IMR-90 (cell line): ENCODE measurements at regions not wholly inside any gene's neighbourhood (a gene's known extent, or its start where the extent isn't known, plus 50 kb on each side); places are given as distances from the start of the nearest gene placed in this dataset.
"Not testable (repeated sequence)": the region's sequence is repeated elsewhere in the genome, so short reads cannot be mapped to it uniquely, and the experiment has no call there.

Source experiments
- ATAC-seq: fragments of 200-7000 bp; cut with Tn5 transposase; 2 replicates; pipeline ENCODE4 v1.9.1; 2020; ENCODE audit warnings: low read depth, mild to moderate bottlenecking, moderate library complexity
- BruUV-seq: library from RNA; stranded (reverse); fragments of 400-500 nt; replicated peaks from 2 replicates; lab custom pipeline; 2021; lab: Mats Ljungman, UMichigan
- CTCF ChIA-PET: fragments of 300-600 bp; formaldehyde crosslinking; extraction: SDS; loops from one replicate; lab custom pipeline; 2021; ENCODE audit warnings: antibody characterized with exemption; lab: Yijun Ruan, JAX
- POLR2A ChIA-PET: fragments of 300-600 bp; sonication (Branson Sonifier 250); formaldehyde crosslinking; loops from one replicate; lab custom pipeline; 2022; ENCODE audit warnings: antibody characterized with exemption; ENCODE audit not compliant: unreplicated experiment; lab: Charles Lee
- DNase-seq: peaks from one replicate; pipeline ENCODE4 v3.0.0; 2013
- H2AFZ ChIP-seq: replicated peaks from 2 replicates; pipeline ENCODE3; 2013; ENCODE audit warnings: low read length, mild to moderate bottlenecking; ENCODE audit not compliant: poor library complexity
- H2AK5ac ChIP-seq: 2 replicates; pipeline ENCODE4 v1.6.1; 2013; ENCODE audit warnings: low read depth, low read length, inconsistent platforms
- H2AK9ac ChIP-seq: replicated peaks from 2 replicates; pipeline ENCODE3; 2013; ENCODE audit warnings: mild to moderate bottlenecking, low read depth, low read length, moderate library complexity; ENCODE audit not compliant: poor library complexity
- H2BK120ac ChIP-seq: 2 replicates; pipeline ENCODE4 v1.6.1; 2013; ENCODE audit warnings: low read depth, low read length, inconsistent platforms
- H2BK15ac ChIP-seq: 3 replicates; pipeline ENCODE4 v1.6.1; 2013; ENCODE audit warnings: low read depth, low read length, inconsistent platforms
- H2BK20ac ChIP-seq: 2 replicates; pipeline ENCODE4 v1.6.1; 2013; ENCODE audit warnings: low read depth, mild to moderate bottlenecking, inconsistent platforms, low read length, moderate library complexity
- H2BK5ac ChIP-seq: 2 replicates; pipeline ENCODE4 v1.6.1; 2013; ENCODE audit warnings: mild to moderate bottlenecking, low read depth, low read length, inconsistent platforms; ENCODE audit not compliant: poor library complexity, severe bottlenecking
- H3K14ac ChIP-seq: replicated peaks from 2 replicates; pipeline ENCODE4 v1.6.1; 2013; ENCODE audit warnings: low read depth, low read length, inconsistent platforms
- H3K18ac ChIP-seq: 2 replicates; pipeline ENCODE4 v1.6.1; 2013; ENCODE audit warnings: low read depth, low read length, control low read depth
- H3K23ac ChIP-seq: 2 replicates; pipeline ENCODE4 v1.6.1; 2013; ENCODE audit warnings: low read depth, low read length, inconsistent platforms
- H3K27ac ChIP-seq: 2 replicates; pipeline ENCODE4 v1.5.1; 2013; ENCODE audit warnings: mild to moderate bottlenecking, control low read depth, low read length; ENCODE audit not compliant: insufficient read depth
- H3K27me3 ChIP-seq: 2 replicates; pipeline ENCODE4 v1.6.1; 2013; ENCODE audit warnings: low read length; ENCODE audit not compliant: control insufficient read depth, insufficient read depth
- H3K36me3 ChIP-seq: 2 replicates; pipeline ENCODE4 v1.6.1; 2013; ENCODE audit warnings: low read length, mixed read lengths; ENCODE audit not compliant: control insufficient read depth, insufficient read depth
- H3K4ac ChIP-seq: 2 replicates; pipeline ENCODE4 v1.6.1; 2013; ENCODE audit warnings: low read depth, low read length, inconsistent platforms
- H3K4me1 ChIP-seq: 2 replicates; pipeline ENCODE4 v1.6.1; 2013; ENCODE audit warnings: low read length, mixed read lengths; ENCODE audit not compliant: control insufficient read depth, insufficient read depth
- H3K4me2 ChIP-seq: 2 replicates; pipeline ENCODE4 v1.6.1; 2013; ENCODE audit warnings: low read depth, mild to moderate bottlenecking, control low read depth, low read length, moderate library complexity
- H3K4me3 ChIP-seq: 2 replicates; pipeline ENCODE4 v1.5.1; 2013; ENCODE audit warnings: low read depth, mild to moderate bottlenecking, control low read depth, low read length, moderate library complexity; ENCODE audit not compliant: insufficient read depth
- H3K56ac ChIP-seq: 2 replicates; pipeline ENCODE4 v1.6.1; 2013; ENCODE audit warnings: low read length, inconsistent platforms; ENCODE audit not compliant: insufficient read depth; ENCODE audit errors: extremely low read depth
- H3K79me1 ChIP-seq, 2 experiments: 2 replicates each; pipeline ENCODE4 v1.6.1; 2013; ENCODE audit warnings: low read length in 2 of 2, inconsistent platforms in 1 of 2, low read depth in 1 of 2
- H3K9ac ChIP-seq: 2 replicates; pipeline ENCODE4 v1.6.1; 2013; ENCODE audit warnings: low read depth, low read length, control low read depth
- H3K9me1 ChIP-seq: 2 replicates; pipeline ENCODE4 v1.6.1; 2013; ENCODE audit warnings: low read length, inconsistent platforms; ENCODE audit not compliant: insufficient read depth
- H3K9me3 ChIP-seq: 2 replicates; pipeline ENCODE4 v1.6.1; 2013; ENCODE audit warnings: low read length; ENCODE audit not compliant: control insufficient read depth, insufficient read depth
- H4K20me1 ChIP-seq: 2 replicates; pipeline ENCODE4 v1.6.1; 2013; ENCODE audit warnings: low read length, inconsistent platforms; ENCODE audit not compliant: insufficient read depth
- H4K5ac ChIP-seq: 2 replicates; pipeline ENCODE4 v1.6.1; 2013; ENCODE audit warnings: mild to moderate bottlenecking, low read depth, low read length, control low read depth
- H4K8ac ChIP-seq, 2 experiments: 2 replicates each; pipeline ENCODE4 v1.6.1; 2013; ENCODE audit warnings: low read depth in 2 of 2, low read length in 2 of 2, control low read depth in 1 of 2, inconsistent platforms in 1 of 2
- H4K91ac ChIP-seq: 2 replicates; pipeline ENCODE4 v1.6.1; 2013; ENCODE audit warnings: low read depth, low read length, inconsistent platforms; ENCODE audit not compliant: insufficient read depth
- WGBS, 2 experiments: methylation state at CpG; one replicate each; pipeline versions ENCODE4 v1.1.5 to v1.1.7; 2013; ENCODE audit warnings: missing lambda C conversion rate in 2 of 2; ENCODE audit not compliant: insufficient read length in 1 of 2; ENCODE audit errors: extremely low coverage in 2 of 2; 5-methylcytosine and 5-hydroxymethylcytosine counted together
- dilution Hi-C: fragments of 300-500 bp; cut with HindIII; formaldehyde crosslinking; loops from one replicate; pipeline ENCODE4 v1.14.3; 2018; ENCODE audit warnings: low sequenced_read_pairs; ENCODE audit not compliant: unreplicated experiment
- in situ Hi-C: fragments of 300-500 bp; cut with MboI; formaldehyde crosslinking; loops from 3 replicates; pipeline ENCODE4 v1.14.3; 2019; ENCODE audit warnings: low sequenced_read_pairs, inconsistent platforms, mixed read lengths
- intact Hi-C: fragments of 100-400 bp; cut with micrococcal nuclease; formaldehyde crosslinking; loops from 2 replicates; pipeline ENCODE4 v1.10.0; 2022

DNA sequence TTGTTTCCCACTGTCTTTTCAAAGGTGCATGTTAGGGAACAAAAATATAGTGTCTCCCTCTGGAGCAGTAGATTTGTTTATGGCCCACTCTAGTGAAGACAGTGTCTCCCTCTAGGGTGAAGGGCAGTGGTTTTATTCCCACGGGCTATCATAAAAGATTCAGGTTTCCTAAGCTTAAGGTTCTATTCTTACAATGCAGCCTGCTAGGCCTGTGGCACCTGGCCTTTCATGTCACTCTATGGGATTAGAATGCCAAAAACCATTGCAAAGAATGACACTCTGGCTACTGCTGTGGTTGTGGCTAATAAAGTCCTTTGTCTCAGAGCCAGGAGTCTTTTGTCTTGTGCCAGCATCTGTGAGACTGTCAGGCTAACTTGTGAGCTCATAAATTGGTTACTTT, 92.6 kb upstream of the GPR39 start:
- H2BK5ac ChIP-seq, H2BK120ac ChIP-seq, H2BK20ac ChIP-seq, H3K27me3 ChIP-seq, H4K8ac ChIP-seq, H3K9ac ChIP-seq, H3K79me1 ChIP-seq, H4K91ac ChIP-seq, DNase-seq, H3K27ac ChIP-seq, CTCF ChIA-PET, H2AK9ac ChIP-seq, H3K18ac ChIP-seq, H3K4me2 ChIP-seq, H3K4ac ChIP-seq, dilution Hi-C loops, H3K9me1 ChIP-seq, H3K23ac ChIP-seq, H3K56ac ChIP-seq, POLR2A ChIA-PET, H3K4me3 ChIP-seq, H3K4me1 ChIP-seq, ATAC-seq, H2AFZ ChIP-seq, H3K9me3 ChIP-seq, H3K14ac ChIP-seq, H2BK15ac ChIP-seq, H4K5ac ChIP-seq, in situ Hi-C loops, H4K20me1 ChIP-seq, BruUV-seq, H3K36me3 ChIP-seq, H2AK5ac ChIP-seq, intact Hi-C loops: not testable (repeated sequence)
- WGBS, 2 experiments = no CpG with 5 or more reads among the region's 1 CpG

- H2BK120ac ChIP-seq, in situ Hi-C loops, H3K4me1 ChIP-seq: not testable (repeated sequence)
Measured at GRCh38 chr2:132332345-132333033, 84.1 kb upstream of the GPR39 start.

More at GRCh38 chr2:132332345-132333033, 84.1 kb upstream of the GPR39 start:
- H3K9me3 ChIP-seq, CTCF ChIA-PET, H2AK9ac ChIP-seq, H4K5ac ChIP-seq, H3K56ac ChIP-seq, H3K36me3 ChIP-seq, H2BK15ac ChIP-seq, H4K20me1 ChIP-seq, H3K79me1 ChIP-seq, H3K27me3 ChIP-seq, H2AFZ ChIP-seq, H3K4me2 ChIP-seq, H3K23ac ChIP-seq, H3K4ac ChIP-seq, H3K14ac ChIP-seq, H3K9me1 ChIP-seq, intact Hi-C loops, H3K9ac ChIP-seq, H3K18ac ChIP-seq, H3K27ac ChIP-seq, H2BK5ac ChIP-seq, dilution Hi-C loops, H2BK20ac ChIP-seq, H4K91ac ChIP-seq, H2AK5ac ChIP-seq, ATAC-seq, H4K8ac ChIP-seq, H3K4me3 ChIP-seq, BruUV-seq, POLR2A ChIA-PET, DNase-seq: not testable (repeated sequence)
- 59% methylated on average over 8 of the region's 28 CpGs; no CpG with 5 or more reads in 1 of the 2 experiments for WGBS, 2 experiments
